GM12878 (cell line): ENCODE measurements at regions not wholly inside any gene's neighbourhood (a gene's known extent, or its start where the extent isn't known, plus 50 kb on each side); places are given as distances from the start of the nearest gene placed in this dataset.

Experiments used
- CEBPB ChIP-seq, 2 experiments: fragments of 150-350 bp in 1 of 2; IDR thresholded peaks; 2 replicates each; pipeline ENCODE4 v1.6.1; 2012 to 2014; ENCODE audit warnings: low read depth in 2 of 2, low read length in 2 of 2, borderline replicate concordance in 1 of 2, inconsistent platforms in 1 of 2
- E2F4 ChIP-seq: IDR thresholded peaks from 2 replicates; pipeline ENCODE4 v1.6.1; 2012; ENCODE audit warnings: low read depth, low read length, improper control_type of control experiment
- EZH2 ChIP-seq: IDR thresholded peaks from 2 replicates; pipeline ENCODE4 v1.6.1; 2012; ENCODE audit warnings: low read depth, mild to moderate bottlenecking, control low read depth, inconsistent platforms, low read length, borderline replicate concordance; ENCODE audit not compliant: control insufficient read depth
- POU2F2 ChIP-seq: IDR thresholded peaks from 3 replicates; pipeline ENCODE4 v1.6.1; 2011; ENCODE audit warnings: low read depth, mild to moderate bottlenecking, low read length, borderline replicate concordance
- PRDM15 ChIP-seq: fragments of 450-650 bp; formaldehyde crosslinking; IDR thresholded peaks from 2 replicates; pipeline ENCODE4 v1.4.0; 2020; ENCODE audit warnings: mild to moderate bottlenecking, moderate library complexity
- RAD21 ChIP-seq: IDR thresholded peaks from 2 replicates; pipeline ENCODE4 v1.6.1; 2011; ENCODE audit warnings: mild to moderate bottlenecking, low read depth, low read length, moderate library complexity; ENCODE audit not compliant: insufficient read depth
- TARDBP ChIP-seq: IDR thresholded peaks from 2 replicates; pipeline ENCODE4 v1.6.1; 2016; ENCODE audit warnings: borderline replicate concordance

DNA sequence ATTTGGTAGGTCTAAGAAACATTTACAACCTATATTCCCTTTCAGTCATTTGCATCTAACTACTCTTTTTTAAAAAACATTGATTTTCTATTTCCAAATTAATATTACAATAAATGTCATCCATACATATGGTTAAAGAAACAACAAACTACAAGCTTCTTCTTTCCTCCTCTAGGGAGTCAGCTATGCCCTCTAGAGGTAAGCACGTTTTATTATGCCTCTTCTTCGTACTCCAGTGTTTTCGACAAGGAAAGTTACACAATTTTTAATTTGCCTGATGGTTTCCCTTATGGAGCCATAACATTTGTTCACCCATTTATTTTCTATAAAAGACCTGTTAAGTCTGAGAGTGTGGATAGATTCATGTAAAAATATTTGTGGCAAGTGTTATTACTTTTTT lies 183.4 kb upstream of the CDH7 start:
- TF ChIP-seq CEBPB (IDR thresholded peaks at IDR 0.05; ENCODE audit: borderline replicate concordance in 1 of 2, low read depth in 2 of 2, low read length in 2 of 2), result no peak
- no peak for TF ChIP-seq PRDM15 (CRISPR knock-in tag)
- no peak for TF ChIP-seq EZH2
- TF ChIP-seq TARDBP, result no peak
- no peak for TF ChIP-seq POU2F2
- TF ChIP-seq E2F4, result no peak
- TF ChIP-seq RAD21, result no peak
